ENCODE measurements at regions not wholly inside any gene's neighbourhood (a gene's known extent, or its start where the extent isn't known, plus 50 kb on each side); places are given as distances from the start of the nearest gene placed in this dataset.

DNA sequence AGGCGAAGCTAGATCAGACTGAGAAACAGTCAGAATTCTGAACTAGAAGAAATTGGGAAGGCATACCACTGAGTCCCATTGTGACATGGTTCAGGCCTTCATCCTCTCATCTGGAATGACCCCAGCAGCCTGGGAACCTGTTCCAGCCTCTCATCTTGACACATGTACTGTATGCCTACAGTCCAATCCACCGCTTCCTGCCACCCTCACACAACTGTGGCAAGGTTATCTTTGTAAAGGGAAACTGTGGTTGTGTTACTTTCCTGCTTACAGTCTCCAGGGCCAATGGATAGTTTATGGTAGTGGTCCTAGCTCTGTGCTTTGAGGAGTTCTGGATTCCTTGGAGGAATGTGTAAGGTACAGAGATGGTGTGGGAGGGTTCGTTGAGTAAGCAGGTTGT lies 296.9 kb upstream of the TRIB2 start:
- H3K27me3 ChIP-seq, result no peaks in the 10 kb centered on the region
- ATAC-seq (no peak), DNase-seq (no peak)
- WGBS (ENCODE audit: insufficient coverage, low coverage, low lambda C conversion rate, missing lambda C conversion rate), result 78% methylated on average over 2 of the region's 3 CpGs
- H3K9me3 ChIP-seq, result no peaks in the 10 kb centered on the region
- TF ChIP-seq, protein P1, sequence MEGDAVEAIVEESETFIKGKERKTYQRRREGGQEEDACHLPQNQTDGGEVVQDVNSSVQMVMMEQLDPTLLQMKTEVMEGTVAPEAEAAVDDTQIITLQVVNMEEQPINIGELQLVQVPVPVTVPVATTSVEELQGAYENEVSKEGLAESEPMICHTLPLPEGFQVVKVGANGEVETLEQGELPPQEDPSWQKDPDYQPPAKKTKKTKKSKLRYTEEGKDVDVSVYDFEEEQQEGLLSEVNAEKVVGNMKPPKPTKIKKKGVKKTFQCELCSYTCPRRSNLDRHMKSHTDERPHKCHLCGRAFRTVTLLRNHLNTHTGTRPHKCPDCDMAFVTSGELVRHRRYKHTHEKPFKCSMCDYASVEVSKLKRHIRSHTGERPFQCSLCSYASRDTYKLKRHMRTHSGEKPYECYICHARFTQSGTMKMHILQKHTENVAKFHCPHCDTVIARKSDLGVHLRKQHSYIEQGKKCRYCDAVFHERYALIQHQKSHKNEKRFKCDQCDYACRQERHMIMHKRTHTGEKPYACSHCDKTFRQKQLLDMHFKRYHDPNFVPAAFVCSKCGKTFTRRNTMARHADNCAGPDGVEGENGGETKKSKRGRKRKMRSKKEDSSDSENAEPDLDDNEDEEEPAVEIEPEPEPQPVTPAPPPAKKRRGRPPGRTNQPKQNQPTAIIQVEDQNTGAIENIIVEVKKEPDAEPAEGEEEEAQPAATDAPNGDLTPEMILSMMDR (IDR thresholded peaks at IDR 0.05), result no peak
- no peak for TF ChIP-seq POLR2A (IDR thresholded peaks at IDR 0.05)
- intact Hi-C loops (cut with DNase I), result no loop called here
- peaks cover 0 to 4% (median 0%) of the 10 kb centered on the region in 4 donors for H3K4me1 ChIP-seq
- no peak overlapping the region for H3K4me3 ChIP-seq
- H3K27ac ChIP-seq, result no peak overlapping the region
- no peaks in the 10 kb centered on the region for H3K36me3 ChIP-seq

DNA sequence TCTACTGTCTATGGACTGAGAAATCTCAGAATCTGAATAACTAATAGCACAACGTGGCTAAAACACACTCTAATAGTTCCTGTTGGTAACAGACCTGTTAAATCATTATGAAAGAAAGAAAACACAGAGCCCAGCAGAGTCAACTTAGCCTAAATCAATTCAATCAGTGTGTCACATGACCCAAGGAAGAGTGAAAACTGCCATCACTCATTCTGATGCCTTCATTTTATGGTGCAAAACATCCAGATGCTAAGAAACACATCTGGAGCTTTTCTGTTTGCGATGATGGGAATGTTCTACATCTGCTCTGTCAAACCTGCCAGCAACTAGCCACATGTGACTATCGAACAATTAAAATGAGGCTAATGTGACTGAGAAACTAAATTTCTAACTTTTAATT lies 295.7 kb upstream of the TRIB2 start:
- Histone ChIP-seq H3K27ac (no peak overlapping the region), H3K36me3 (no peaks in the 10 kb centered on the region), H3K27me3 (no peaks in the 10 kb centered on the region), H3K9me3 (no peaks in the 10 kb centered on the region), H3K4me1 (peaks cover 0 to 4% (median 0%) of the 10 kb centered on the region in 4 donors), H3K4me3 (no peak overlapping the region)
- no peak for TF ChIP-seq POLR2A (IDR thresholded peaks at IDR 0.05)
- TF ChIP-seq, protein P1 (IDR thresholded peaks at IDR 0.05), result no peak
- WGBS (ENCODE audit: insufficient coverage, low coverage, low lambda C conversion rate, missing lambda C conversion rate), result 70% methylated on average over 3 of the region's 3 CpGs
- intact Hi-C loops (cut with DNase I), result no loop called here
- DNase-seq (no peak), ATAC-seq (no peak)

DNA sequence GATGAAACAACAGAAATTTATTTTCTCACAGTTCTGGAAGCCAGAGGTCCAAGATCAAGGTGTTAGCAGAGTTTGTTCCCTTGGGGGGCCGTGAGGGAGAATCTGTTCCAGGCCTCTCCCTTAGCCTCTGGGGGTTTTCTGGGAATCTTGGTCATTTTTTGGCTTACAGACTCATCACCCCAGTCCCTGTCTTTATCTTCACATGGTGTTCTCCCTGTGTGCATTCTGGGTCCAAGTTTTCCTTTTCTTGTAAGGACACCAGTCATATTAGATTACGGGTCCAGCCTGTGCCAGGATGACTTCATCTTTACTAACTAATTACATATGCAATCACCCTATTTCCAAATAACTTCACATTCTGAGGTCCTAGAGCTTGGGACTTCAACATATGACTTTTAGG lies 292.5 kb upstream of the TRIB2 start:
- ATAC-seq, result no peak
- intact Hi-C loops (cut with DNase I), result no loop called here
- 100% methylated on average over 1 of the region's 2 CpGs for WGBS (ENCODE audit: insufficient coverage, low coverage, low lambda C conversion rate, missing lambda C conversion rate)

DNA sequence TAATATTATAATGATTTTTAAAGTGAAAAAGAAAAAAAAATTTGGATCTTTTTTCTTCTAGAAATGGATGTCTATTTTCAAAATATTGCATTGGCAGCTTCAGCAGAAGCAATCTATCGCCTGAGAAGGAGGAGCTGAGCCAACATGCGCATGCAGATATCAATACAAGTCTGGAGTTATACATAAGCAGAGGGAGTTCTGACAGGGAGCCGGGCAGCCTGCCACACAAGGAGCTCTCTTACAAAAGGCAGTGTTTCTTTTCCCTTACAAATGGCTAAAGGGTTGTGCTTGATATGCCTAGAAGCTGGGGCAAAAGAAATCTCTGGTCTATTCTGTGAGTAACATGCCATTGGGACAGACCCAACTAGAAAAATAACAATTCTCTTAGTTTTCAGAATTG lies 291.9 kb upstream of the TRIB2 start:
- intact Hi-C loops (cut with DNase I), result no loop called here
- TF ChIP-seq, protein P1 (IDR thresholded peaks at IDR 0.05), result no peak
- no peak for TF ChIP-seq POLR2A (IDR thresholded peaks at IDR 0.05)
- Histone ChIP-seq H3K27me3 (no peaks in the 10 kb centered on the region), H3K4me3 (no peak overlapping the region), H3K36me3 (no peaks in the 10 kb centered on the region), H3K9me3 (no peaks in the 10 kb centered on the region), H3K27ac (no peak overlapping the region), H3K4me1 (no peaks in the 10 kb centered on the region)
- WGBS (ENCODE audit: insufficient coverage, low coverage, low lambda C conversion rate, missing lambda C conversion rate), result 82% methylated on average over 3 of the region's 3 CpGs
- ATAC-seq, result no peak
- DNase-seq, result no peak

More for the DNA sequence above, 292.5 kb upstream of the TRIB2 start:
- no peaks in the 10 kb centered on the region for H3K4me1 ChIP-seq
- no peak overlapping the region for H3K27ac ChIP-seq
- no peaks in the 10 kb centered on the region for H3K27me3 ChIP-seq
- no peaks in the 10 kb centered on the region for H3K36me3 ChIP-seq
- DNase-seq, result no peak
- TF ChIP-seq, protein P1 (IDR thresholded peaks at IDR 0.05), result no peak
- no peak for TF ChIP-seq POLR2A (IDR thresholded peaks at IDR 0.05)
- no peaks in the 10 kb centered on the region for H3K9me3 ChIP-seq
- no peak overlapping the region for H3K4me3 ChIP-seq

DNA sequence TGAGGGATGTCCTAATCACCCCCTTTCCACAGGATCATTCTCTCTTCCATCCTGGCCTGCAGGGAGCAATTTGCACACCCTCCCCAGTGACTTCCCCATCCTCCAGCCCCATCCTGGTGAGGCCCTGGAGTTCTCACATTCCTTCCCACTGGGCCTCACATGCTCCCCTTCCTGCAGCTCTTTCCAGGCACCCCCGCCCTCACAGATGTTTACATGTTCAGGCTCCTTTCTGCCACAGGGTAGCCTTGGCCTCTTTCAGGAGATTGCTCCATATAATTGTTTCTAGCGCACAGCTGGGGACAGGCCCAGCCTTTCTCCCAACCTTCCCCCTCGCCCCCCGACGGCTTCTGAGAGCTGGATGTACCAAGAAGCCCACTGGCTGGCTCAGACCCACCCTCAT lies 288.4 kb upstream of the TRIB2 start:
- intact Hi-C loops (cut with DNase I), result no loop called here
- no peaks in the 10 kb centered on the region for H3K4me1 ChIP-seq
- no peak overlapping the region for H3K27ac ChIP-seq
- DNase-seq (no peak), ATAC-seq (no peak)
- no peaks in the 10 kb centered on the region for H3K27me3 ChIP-seq
- TF ChIP-seq POLR2A (IDR thresholded peaks at IDR 0.05), result no peak
- TF ChIP-seq, protein P1 (IDR thresholded peaks at IDR 0.05), result no peak
- H3K9me3 ChIP-seq, result no peaks in the 10 kb centered on the region
- no peak overlapping the region for H3K4me3 ChIP-seq
- 80% methylated on average over 5 of the region's 5 CpGs for WGBS (ENCODE audit: insufficient coverage, low coverage, low lambda C conversion rate, missing lambda C conversion rate)
- H3K36me3 ChIP-seq, result no peaks in the 10 kb centered on the region

All from right lobe of liver (tissue), 6 donors.